Smooth muscle cell (in vitro differentiated cells): ENCODE measurements at regions not wholly inside any gene's neighbourhood (a gene's known extent, or its start where the extent isn't known, plus 50 kb on each side); places are given as distances from the start of the nearest gene placed in this dataset.

Experiments used
- DNase-seq: peaks from one replicate; lab custom pipeline; 2025; ENCODE audit not compliant: unreplicated experiment; lab: John Stamatoyannopoulos, UW
- H2AFZ ChIP-seq: fragments of 200-600 bp; sonication (generic); 2 replicates; pipeline ENCODE4 v1.6.0; 2016; ENCODE audit warnings: antibody characterized with exemption, low read depth, mild to moderate bottlenecking
- H3F3A ChIP-seq: fragments of 200-600 bp; sonication (generic); 2 replicates; pipeline ENCODE4 v1.6.0; 2017; ENCODE audit warnings: antibody characterized with exemption, low read depth
- H3K27ac ChIP-seq: fragments of 200-600 bp; sonication (generic); 2 replicates; pipeline ENCODE4 v1.5.1; 2016; ENCODE audit warnings: low read depth, mild to moderate bottlenecking
- H3K27me3 ChIP-seq: fragments of 200-600 bp; sonication (generic); 2 replicates; pipeline ENCODE4 v1.6.1; 2016; ENCODE audit warnings: low read depth, mild to moderate bottlenecking
- H3K36me3 ChIP-seq: fragments of 200-600 bp; sonication (generic); 2 replicates; pipeline ENCODE4 v1.5.1; 2016; ENCODE audit warnings: low read depth
- H3K4me1 ChIP-seq: fragments of 200-600 bp; sonication (generic); 2 replicates; pipeline ENCODE4 v1.5.1; 2016; ENCODE audit warnings: low read depth
- H3K4me2 ChIP-seq: fragments of 200-600 bp; sonication (generic); 2 replicates; pipeline ENCODE4 v1.6.0; 2016; ENCODE audit warnings: mild to moderate bottlenecking
- H3K4me3 ChIP-seq: fragments of 200-600 bp; sonication (generic); 2 replicates; pipeline ENCODE4 v1.5.1; 2016; ENCODE audit warnings: mild to moderate bottlenecking
- H3K79me2 ChIP-seq: fragments of 200-600 bp; sonication (generic); 2 replicates; pipeline ENCODE4 v1.6.0; 2016; ENCODE audit warnings: low read depth, mild to moderate bottlenecking
- H3K9ac ChIP-seq: fragments of 200-600 bp; sonication (generic); 2 replicates; pipeline ENCODE4 v1.6.0; 2016; ENCODE audit warnings: low read depth
- H3K9me3 ChIP-seq: fragments of 200-600 bp; sonication (generic); replicated peaks from 2 replicates; pipeline ENCODE4 v1.5.1; 2016; ENCODE audit warnings: low read depth
- H4K20me1 ChIP-seq: fragments of 200-600 bp; sonication (generic); 2 replicates; pipeline ENCODE4 v1.6.0; 2016; ENCODE audit warnings: low read depth
- WGBS: methylation state at CpG from one replicate; pipeline ENCODE4 v1.1.7; 2016; ENCODE audit warnings: low lambda C conversion rate; 5-methylcytosine and 5-hydroxymethylcytosine counted together
- TF ChIP-seq, protein P1 (sequence below): fragments of 200-600 bp; sonication (generic); IDR thresholded peaks from 2 replicates; pipeline ENCODE4 v1.5.1; 2017; ENCODE audit warnings: borderline replicate concordance, mild to moderate bottlenecking, antibody characterized with exemption; ENCODE audit not compliant: insufficient read depth, poor library complexity, severe bottlenecking

DNA sequence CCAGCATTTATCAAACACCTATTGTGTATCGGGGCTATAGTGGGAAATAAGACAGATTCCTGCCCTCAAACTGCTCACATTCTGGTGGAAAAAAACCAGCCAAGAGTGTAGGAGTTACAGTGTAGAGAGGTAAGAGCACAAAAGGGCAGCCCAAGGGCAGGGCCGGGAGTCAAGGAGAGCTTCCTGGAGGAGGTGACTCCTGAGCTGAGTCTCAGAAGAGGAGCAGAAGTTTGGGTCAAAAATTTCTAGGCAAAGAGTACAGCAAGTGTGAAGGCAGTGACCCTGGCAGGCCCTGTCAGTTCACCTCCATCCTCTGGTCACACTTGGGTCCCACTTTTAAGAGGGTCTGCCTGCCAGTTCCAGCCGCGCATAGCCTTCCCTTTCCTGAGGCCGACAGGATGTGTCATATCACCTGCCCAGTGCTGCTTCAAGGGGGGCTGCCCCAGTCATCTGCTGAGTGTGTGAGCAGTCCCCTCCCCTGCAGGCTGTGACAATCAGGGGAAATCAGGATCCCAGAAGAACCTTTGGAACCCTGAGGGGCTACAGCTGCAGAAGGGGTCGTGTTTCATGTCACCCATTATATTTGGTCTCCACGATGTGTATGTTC lies 118.4 kb downstream of the GLI2 start:
- no peak for DNase-seq
- H3K4me2 ChIP-seq = no peak overlapping the region
- H3K9ac ChIP-seq = no peak overlapping the region
- H2AFZ ChIP-seq = no peak overlapping the region
- H3K4me1 ChIP-seq = peaks cover 23% of the 10 kb centered on the region
- H3K27ac ChIP-seq = no peak overlapping the region
- TF ChIP-seq, protein P1, sequence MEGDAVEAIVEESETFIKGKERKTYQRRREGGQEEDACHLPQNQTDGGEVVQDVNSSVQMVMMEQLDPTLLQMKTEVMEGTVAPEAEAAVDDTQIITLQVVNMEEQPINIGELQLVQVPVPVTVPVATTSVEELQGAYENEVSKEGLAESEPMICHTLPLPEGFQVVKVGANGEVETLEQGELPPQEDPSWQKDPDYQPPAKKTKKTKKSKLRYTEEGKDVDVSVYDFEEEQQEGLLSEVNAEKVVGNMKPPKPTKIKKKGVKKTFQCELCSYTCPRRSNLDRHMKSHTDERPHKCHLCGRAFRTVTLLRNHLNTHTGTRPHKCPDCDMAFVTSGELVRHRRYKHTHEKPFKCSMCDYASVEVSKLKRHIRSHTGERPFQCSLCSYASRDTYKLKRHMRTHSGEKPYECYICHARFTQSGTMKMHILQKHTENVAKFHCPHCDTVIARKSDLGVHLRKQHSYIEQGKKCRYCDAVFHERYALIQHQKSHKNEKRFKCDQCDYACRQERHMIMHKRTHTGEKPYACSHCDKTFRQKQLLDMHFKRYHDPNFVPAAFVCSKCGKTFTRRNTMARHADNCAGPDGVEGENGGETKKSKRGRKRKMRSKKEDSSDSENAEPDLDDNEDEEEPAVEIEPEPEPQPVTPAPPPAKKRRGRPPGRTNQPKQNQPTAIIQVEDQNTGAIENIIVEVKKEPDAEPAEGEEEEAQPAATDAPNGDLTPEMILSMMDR = no peak
- H3K9me3 ChIP-seq = no peaks in the 10 kb centered on the region
- peaks cover 10% of the 10 kb centered on the region for H4K20me1 ChIP-seq
- WGBS = 72% methylated on average over 7 of the region's 7 CpGs
- peaks cover 16% of the 10 kb centered on the region for H3K79me2 ChIP-seq
- H3K36me3 ChIP-seq = no peaks in the 10 kb centered on the region
- H3K4me3 ChIP-seq = no peak overlapping the region
- H3K27me3 ChIP-seq = no peaks in the 10 kb centered on the region
- peaks cover 5% of the 10 kb centered on the region for H3F3A ChIP-seq

- Histone ChIP-seq H3K27ac (no peak overlapping the region), H3K79me2 (peaks cover 22% of the 10 kb centered on the region), H3K9ac (no peak overlapping the region), H3K9me3 (no peaks in the 10 kb centered on the region), H3K36me3 (no peaks in the 10 kb centered on the region), H4K20me1 (peaks cover 10% of the 10 kb centered on the region), H3K4me2 (no peak overlapping the region), H3K4me1 (peaks cover 30% of the 10 kb centered on the region), H3K27me3 (no peaks in the 10 kb centered on the region), H3K4me3 (no peak overlapping the region), H3F3A (peaks cover 5% of the 10 kb centered on the region), H2AFZ (no peak overlapping the region)
- TF ChIP-seq, protein P1 = no peak
- DNase-seq = no peak
- WGBS = 90% methylated on average over 10 of the region's 10 CpGs
Measured at GRCh38 chr2:120854766-120855530, 119.3 kb downstream of the GLI2 start.

GRCh38 chr2:120855855-120856405 lies 120.3 kb downstream of the GLI2 start:
- Histone ChIP-seq H3K4me2 (no peak overlapping the region), H3K79me2 (peaks cover 27% of the 10 kb centered on the region), H3F3A (peaks cover 5% of the 10 kb centered on the region), H4K20me1 (peaks cover 10% of the 10 kb centered on the region), H3K27me3 (no peaks in the 10 kb centered on the region), H2AFZ (no peak overlapping the region), H3K4me1 (peaks cover 36% of the 10 kb centered on the region), H3K4me3 (no peak overlapping the region), H3K27ac (no peak overlapping the region), H3K9me3 (no peaks in the 10 kb centered on the region), H3K36me3 (no peaks in the 10 kb centered on the region), H3K9ac (no peak overlapping the region)
- DNase-seq = no peak
- TF ChIP-seq, protein P1 = no peak
- 89% methylated on average over 4 of the region's 4 CpGs for WGBS
